ENCODE measurements at regions not wholly inside any gene's neighbourhood (a gene's known extent, or its start where the extent isn't known, plus 50 kb on each side); places are given as distances from the start of the nearest gene placed in this dataset.

- intact Hi-C loops (cut with DNase I): no loop called here
- Histone ChIP-seq H3K36me3 (no peaks in the 10 kb centered on the region), H3K4me3 (no peak overlapping the region), H3K9me3 (no peaks in the 10 kb centered on the region), H3K27ac (no peak overlapping the region), H3K27me3 (peaks cover 0 to 3% (median 0%) of the 10 kb centered on the region in 3 donors), H3K4me1 (no peaks in the 10 kb centered on the region)
- whole genome bisulfite sequencing, 2 donors: 67 to 74% methylated on average over 2 of the region's 2 CpGs
- DNase-seq: no peak
- TF ChIP-seq EP300 (IDR thresholded peaks at IDR 0.05) (no peak), POLR2A (IDR thresholded peaks at IDR 0.05) (no peak), POLR2AphosphoS5 (IDR thresholded peaks at IDR 0.05) (no peak)
- TF ChIP-seq, protein P1, sequence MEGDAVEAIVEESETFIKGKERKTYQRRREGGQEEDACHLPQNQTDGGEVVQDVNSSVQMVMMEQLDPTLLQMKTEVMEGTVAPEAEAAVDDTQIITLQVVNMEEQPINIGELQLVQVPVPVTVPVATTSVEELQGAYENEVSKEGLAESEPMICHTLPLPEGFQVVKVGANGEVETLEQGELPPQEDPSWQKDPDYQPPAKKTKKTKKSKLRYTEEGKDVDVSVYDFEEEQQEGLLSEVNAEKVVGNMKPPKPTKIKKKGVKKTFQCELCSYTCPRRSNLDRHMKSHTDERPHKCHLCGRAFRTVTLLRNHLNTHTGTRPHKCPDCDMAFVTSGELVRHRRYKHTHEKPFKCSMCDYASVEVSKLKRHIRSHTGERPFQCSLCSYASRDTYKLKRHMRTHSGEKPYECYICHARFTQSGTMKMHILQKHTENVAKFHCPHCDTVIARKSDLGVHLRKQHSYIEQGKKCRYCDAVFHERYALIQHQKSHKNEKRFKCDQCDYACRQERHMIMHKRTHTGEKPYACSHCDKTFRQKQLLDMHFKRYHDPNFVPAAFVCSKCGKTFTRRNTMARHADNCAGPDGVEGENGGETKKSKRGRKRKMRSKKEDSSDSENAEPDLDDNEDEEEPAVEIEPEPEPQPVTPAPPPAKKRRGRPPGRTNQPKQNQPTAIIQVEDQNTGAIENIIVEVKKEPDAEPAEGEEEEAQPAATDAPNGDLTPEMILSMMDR (IDR thresholded peaks at IDR 0.05): no peak
Measured at GRCh38 chr9:117800389-117800788, 96.2 kb downstream of the TLR4 start.

DNA sequence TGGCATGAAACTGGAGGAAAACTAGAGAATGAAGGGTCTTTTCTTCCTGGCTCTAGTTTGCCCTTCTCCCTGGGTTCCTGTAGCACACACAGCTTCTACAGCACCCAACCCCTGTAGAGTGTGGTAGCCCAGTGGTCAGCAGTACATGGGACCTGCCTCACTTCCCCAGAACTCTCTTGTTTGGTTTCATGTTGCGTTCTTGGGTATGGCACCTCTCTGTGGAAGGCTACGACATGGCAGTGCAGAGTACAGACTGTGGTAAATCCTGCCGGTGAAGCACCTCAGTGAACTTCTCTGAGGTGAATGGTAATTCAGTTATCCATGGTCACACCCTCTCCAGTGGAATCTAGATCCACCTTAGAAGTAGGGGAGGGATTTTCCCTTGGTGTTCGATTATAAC, 105.5 kb downstream of the TLR4 start:
- no peaks in the 10 kb centered on the region for H3K36me3 ChIP-seq
- H3K27ac ChIP-seq: no peak overlapping the region
- intact Hi-C loops (cut with DNase I): no loop called here
- no peaks in the 10 kb centered on the region for H3K9me3 ChIP-seq
- H3K4me3 ChIP-seq: no peak overlapping the region
- no peaks in the 10 kb centered on the region for H3K4me1 ChIP-seq
- WGBS, 2 donors: 78 to 92% methylated on average over 4 of the region's 4 CpGs
- TF ChIP-seq POLR2AphosphoS5 (IDR thresholded peaks at IDR 0.05) (no peak), POLR2A (IDR thresholded peaks at IDR 0.05) (no peak), EP300 (IDR thresholded peaks at IDR 0.05) (no peak)
- TF ChIP-seq, protein P1 (IDR thresholded peaks at IDR 0.05): no peak
- DNase-seq: no peak
- H3K27me3 ChIP-seq: peaks cover 0 to 6% (median 0%) of the 10 kb centered on the region in 3 donors

- 57 to 58% methylated on average over 5 of the region's 5 CpGs for WGBS, 2 donors
- intact Hi-C loops (cut with DNase I): no loop called here
- no peak for TF ChIP-seq POLR2A (IDR thresholded peaks at IDR 0.05)
Measured at GRCh38 chr9:117815315-117815714, 111.1 kb downstream of the TLR4 start.

DNA sequence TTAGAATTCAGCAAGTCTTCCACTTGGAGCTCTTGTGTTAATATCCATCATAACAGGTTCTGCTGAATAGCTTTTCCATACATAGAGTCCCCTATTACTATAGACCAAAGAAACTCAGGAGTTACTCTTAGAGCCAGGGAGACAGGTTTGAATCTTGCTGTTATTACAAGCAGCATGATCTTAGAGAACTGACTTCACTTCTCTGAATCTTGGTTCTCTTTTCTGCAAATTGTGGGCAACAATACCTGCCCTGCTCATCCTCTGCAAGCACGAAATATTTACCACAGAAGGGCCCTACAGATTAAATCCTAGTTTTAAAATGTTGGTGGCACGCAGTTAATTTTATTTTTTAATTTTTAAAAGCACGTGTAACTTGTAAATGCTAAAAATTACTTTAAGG, 111.7 kb downstream of the TLR4 start:
- 70 to 74% methylated on average over 3 of the region's 3 CpGs for WGBS, 2 donors
- Histone ChIP-seq H3K27ac (no peak overlapping the region), H3K4me1 (no peaks in the 10 kb centered on the region), H3K27me3 (no peaks in the 10 kb centered on the region), H3K4me3 (no peak overlapping the region), H3K9me3 (no peaks in the 10 kb centered on the region), H3K36me3 (no peaks in the 10 kb centered on the region)
- intact Hi-C loops (cut with DNase I): no loop called here
- DNase-seq: no peak
- TF ChIP-seq EP300 (IDR thresholded peaks at IDR 0.05) (no peak), POLR2AphosphoS5 (IDR thresholded peaks at IDR 0.05) (no peak), POLR2A (IDR thresholded peaks at IDR 0.05) (no peak)
- TF ChIP-seq, protein P1 (IDR thresholded peaks at IDR 0.05): no peak

More at GRCh38 chr9:117815315-117815714, 111.1 kb downstream of the TLR4 start:
- Histone ChIP-seq H3K27ac (no peak overlapping the region), H3K36me3 (no peaks in the 10 kb centered on the region), H3K4me3 (no peak overlapping the region), H3K9me3 (no peaks in the 10 kb centered on the region), H3K4me1 (no peaks in the 10 kb centered on the region), H3K27me3 (no peaks in the 10 kb centered on the region)
- DNase-seq: no peak

GRCh38 chr9:117821954-117822353, 117.8 kb downstream of the TLR4 start:
- intact Hi-C loops (cut with DNase I): no loop called here
- no peak overlapping the region for H3K27ac ChIP-seq
- no peaks in the 10 kb centered on the region for H3K4me1 ChIP-seq
- no peaks in the 10 kb centered on the region for H3K36me3 ChIP-seq
- no peak for DNase-seq
- H3K4me3 ChIP-seq: no peak overlapping the region
- no peak for TF ChIP-seq EP300 (IDR thresholded peaks at IDR 0.05)
- no peak for TF ChIP-seq POLR2AphosphoS5 (IDR thresholded peaks at IDR 0.05)
- no peak for TF ChIP-seq POLR2A (IDR thresholded peaks at IDR 0.05)
- TF ChIP-seq, protein P1 (IDR thresholded peaks at IDR 0.05): no peak
- H3K27me3 ChIP-seq: no peaks in the 10 kb centered on the region
- 78 to 85% methylated on average over 2 of the region's 2 CpGs for WGBS, 2 donors
- H3K9me3 ChIP-seq: no peaks in the 10 kb centered on the region
